ENCODE measurements at regions not wholly inside any gene's neighbourhood (a gene's known extent, or its start where the extent isn't known, plus 50 kb on each side); places are given as distances from the start of the nearest gene placed in this dataset.
A peak's percentile ranks its signal among the peaks of the same experiment; 100 is the strongest.

- TF ChIP-seq CTCF (IDR thresholded peaks at IDR 0.05; ENCODE audit: low read length, missing control alignments), result no peak
- H3K4me3 ChIP-seq (replicated peaks; ENCODE audit: low read depth, low read length), result no peak overlapping the region
- no peak for DNase-seq (ENCODE audit: low read depth)
Measured at GRCh38 chr6:81906041-81906440, 153.6 kb upstream of the TENT5A start.

DNA sequence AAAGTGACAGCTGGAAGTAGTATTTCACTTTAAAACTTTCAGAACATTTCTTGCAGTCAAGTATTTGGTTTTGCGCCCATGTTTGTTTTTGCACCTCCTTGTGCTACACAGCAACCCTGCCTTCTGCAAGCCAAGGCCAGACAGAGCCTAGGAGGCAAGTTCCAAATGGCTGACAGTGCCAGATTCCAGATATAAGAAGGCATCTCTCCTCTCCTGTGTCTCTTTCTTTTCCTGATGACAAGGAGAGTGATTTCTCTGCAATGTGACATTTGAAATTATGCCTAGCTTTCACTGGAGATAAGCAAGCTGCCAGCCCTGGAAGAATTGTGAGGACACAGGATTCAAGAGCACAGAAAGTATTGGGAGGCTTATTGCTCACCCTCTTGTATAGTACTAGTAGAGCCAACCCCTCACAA lies 149.1 kb upstream of the TENT5A start:
- no peak for DNase-seq (ENCODE audit: low read depth)
- H3K4me3 ChIP-seq (replicated peaks; ENCODE audit: low read depth, low read length), result no peak overlapping the region
- TF ChIP-seq CTCF (IDR thresholded peaks at IDR 0.05; ENCODE audit: low read length, missing control alignments), result no peak

DNA sequence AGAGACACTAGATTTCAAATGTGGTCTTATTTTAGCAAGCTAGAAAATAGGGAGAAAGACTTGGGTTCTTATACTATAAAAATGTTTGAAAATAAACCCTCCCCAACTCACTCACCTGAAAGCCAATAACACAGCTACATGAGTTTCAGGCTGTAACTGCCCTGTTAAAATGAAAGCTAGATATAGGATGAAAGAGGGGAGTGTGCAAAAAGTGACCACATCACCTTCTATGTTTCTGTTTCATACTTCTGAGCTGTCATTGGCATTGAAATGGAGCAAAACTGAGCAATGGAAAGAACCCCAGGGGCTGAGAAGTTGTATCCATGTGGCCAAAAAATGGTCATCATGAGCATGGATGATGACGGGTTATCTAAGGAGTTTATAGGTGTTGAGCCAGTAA lies 148.1 kb upstream of the TENT5A start:
- TF ChIP-seq CTCF (IDR thresholded peaks at IDR 0.05; ENCODE audit: low read length, missing control alignments), result no peak
- no peak overlapping the region for H3K4me3 ChIP-seq (replicated peaks; ENCODE audit: low read depth, low read length)
- no peak for DNase-seq (ENCODE audit: low read depth)

- no peak overlapping the region for H3K4me3 ChIP-seq (replicated peaks; ENCODE audit: low read depth, low read length)
- DNase-seq (ENCODE audit: low read depth), result no peak
- TF ChIP-seq CTCF (IDR thresholded peaks at IDR 0.05; ENCODE audit: low read length, missing control alignments), result no peak
Measured at GRCh38 chr6:81897793-81898192, 145.3 kb upstream of the TENT5A start.

- no peak overlapping the region for H3K4me3 ChIP-seq (replicated peaks; ENCODE audit: low read depth, low read length)
- no peak for DNase-seq (ENCODE audit: low read depth)
- no peak for TF ChIP-seq CTCF (IDR thresholded peaks at IDR 0.05; ENCODE audit: low read length, missing control alignments)
Measured at GRCh38 chr6:81896525-81897503, 144.3 kb upstream of the TENT5A start.

DNA sequence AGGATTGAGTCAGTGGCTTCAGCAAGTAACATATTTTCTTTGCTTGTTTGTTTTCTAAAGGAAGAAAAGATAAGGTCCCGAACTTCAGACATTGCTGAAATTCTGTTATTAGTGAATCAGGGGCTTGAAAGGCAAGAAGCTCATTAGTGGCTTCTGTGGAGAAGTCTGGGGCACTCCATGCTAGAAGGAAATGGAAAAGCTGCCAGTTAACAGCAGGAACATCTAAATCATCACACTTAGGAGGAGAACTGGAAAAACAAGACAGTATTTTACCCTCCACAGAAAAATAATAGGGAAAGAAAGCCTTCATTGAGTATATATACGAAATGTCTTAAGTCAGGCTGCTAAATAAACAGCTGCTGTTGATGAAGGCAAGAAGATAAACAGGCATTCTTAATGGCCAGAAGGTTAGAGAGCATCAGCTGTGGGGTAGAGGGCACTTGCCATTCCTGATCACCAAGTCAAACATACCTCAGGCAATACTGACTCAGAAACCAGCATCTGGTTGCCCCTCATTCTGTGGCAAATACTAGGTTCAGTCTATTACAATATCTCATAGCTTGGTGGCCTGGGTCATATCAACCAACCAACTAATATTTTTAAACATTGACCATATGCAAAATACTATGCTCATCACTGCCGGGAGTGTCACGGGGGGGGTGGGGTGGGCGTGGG lies 143.2 kb upstream of the TENT5A start:
- no peak for TF ChIP-seq CTCF (IDR thresholded peaks at IDR 0.05; ENCODE audit: low read length, missing control alignments)
- DNase-seq (ENCODE audit: low read depth), result peak; percentile 57
- no peak overlapping the region for H3K4me3 ChIP-seq (replicated peaks; ENCODE audit: low read depth, low read length)
